Activated CD8-positive, alpha-beta T cell treated with anti-CD3 and anti-CD28 coated beads for 36 hours (primary cell): ENCODE measurements at regions not wholly inside any gene's neighbourhood (a gene's known extent, or its start where the extent isn't known, plus 50 kb on each side); places are given as distances from the start of the nearest gene placed in this dataset.

Experiments
- ATAC-seq: fragments of 200-7000 bp; cut with Tn5 transposase; one replicate; pipeline ENCODE4 v1.10.0; 2021; ENCODE audit warnings: mild to moderate bottlenecking, moderate library complexity
- CTCF ChIA-PET: fragments of 350-600 bp; sonication (Branson Sonifier 250); formaldehyde crosslinking; loops from one replicate; lab custom pipeline; 2021; ENCODE audit warnings: antibody characterized with exemption; lab: Charles Lee
- POLR2A ChIA-PET: fragments of 350-600 bp; sonication (Branson Sonifier 250); formaldehyde crosslinking; loops from one replicate; lab custom pipeline; 2021; ENCODE audit warnings: antibody characterized with exemption; lab: Charles Lee
- DNase-seq: peaks from one replicate; pipeline ENCODE4 v3.0.0-alpha.2; 2020
- H3K27ac Mint-ChIP-seq: one replicate; pipeline ENCODE4 v1.8.0; 2021; ENCODE audit warnings: mild to moderate bottlenecking, mixed read lengths
- H3K27me3 Mint-ChIP-seq: one replicate; pipeline ENCODE4 v1.8.0; 2021; ENCODE audit warnings: mixed read lengths
- H3K36me3 Mint-ChIP-seq: one replicate; pipeline ENCODE4 v1.8.0; 2021; ENCODE audit warnings: low read depth, mixed read lengths
- H3K4me1 Mint-ChIP-seq: one replicate; pipeline ENCODE4 v1.8.0; 2021; ENCODE audit warnings: low read depth, mixed read lengths
- H3K4me3 Mint-ChIP-seq: one replicate; pipeline ENCODE4 v1.8.0; 2021; ENCODE audit warnings: mild to moderate bottlenecking, moderate library complexity, mixed read lengths
- H3K9me3 Mint-ChIP-seq: one replicate; pipeline ENCODE4 v1.8.0; 2021; ENCODE audit warnings: mixed read lengths
- CTCF ChIP-seq: fragments of 200-600 bp; IDR thresholded peaks from one replicate; pipeline ENCODE4 v1.8.0; 2022; ENCODE audit warnings: antibody characterized with exemption, mild to moderate bottlenecking
- intact Hi-C: fragments of 100-400 bp; cut with micrococcal nuclease; formaldehyde crosslinking; loops from one replicate; pipeline ENCODE4 v1.10.0; 2022

- no peak for DNase-seq
- Mint-ChIP-seq H3K36me3 (no peaks in the 10 kb centered on the region), H3K27me3 (no peaks in the 10 kb centered on the region), H3K27ac (no peak overlapping the region), H3K4me3 (no peak overlapping the region), H3K9me3 (peaks cover 2% of the 10 kb centered on the region), H3K4me1 (no peaks in the 10 kb centered on the region)
- ChIA-PET CTCF (interaction anchor here (0.6 kb wide), 1 partner anchor 825 kb away, joined by 3 read pairs; no protein-coding TSS in a partner anchor), POLR2A (no interaction called here)
- no peak for TF ChIP-seq CTCF
- ATAC-seq, result no peak
- intact Hi-C loops, result no loop called here
These were observed 799.2 kb downstream of the BRINP1 start for GRCh38 chr9:118570066-118570465.

GRCh38 chr9:118575341-118576070 is 793.7 kb downstream of the BRINP1 start:
- POLR2A ChIA-PET, result no interaction called here
- H3K4me1 Mint-ChIP-seq, result no peaks in the 10 kb centered on the region

GRCh38 chr9:118577121-118577520 is 792.1 kb downstream of the BRINP1 start:
- CTCF ChIA-PET, result no interaction called here
- no peak for ATAC-seq
- intact Hi-C loops, result no loop called here

More at GRCh38 chr9:118575341-118576070, 793.7 kb downstream of the BRINP1 start:
- DNase-seq, result no peak
- H3K27me3 Mint-ChIP-seq, result no peaks in the 10 kb centered on the region
- peaks cover 1% of the 10 kb centered on the region for H3K9me3 Mint-ChIP-seq
- intact Hi-C loops, result no loop called here
- H3K4me3 Mint-ChIP-seq, result no peak overlapping the region
- no peak overlapping the region for H3K27ac Mint-ChIP-seq
- CTCF ChIA-PET, result no interaction called here
- TF ChIP-seq CTCF, result no peak
- no peaks in the 10 kb centered on the region for H3K36me3 Mint-ChIP-seq
- no peak for ATAC-seq

GRCh38 chr9:118578467-118578866 is 790.8 kb downstream of the BRINP1 start:
- no peak for ATAC-seq
- no peak for TF ChIP-seq CTCF
- CTCF ChIA-PET, result no interaction called here
- no peak for DNase-seq
- Mint-ChIP-seq H3K9me3 (peaks cover 1% of the 10 kb centered on the region), H3K27me3 (no peaks in the 10 kb centered on the region), H3K4me1 (no peaks in the 10 kb centered on the region), H3K36me3 (no peaks in the 10 kb centered on the region), H3K27ac (no peak overlapping the region), H3K4me3 (no peak overlapping the region)
- intact Hi-C loops, result no loop called here
- POLR2A ChIA-PET, result no interaction called here

More at GRCh38 chr9:118577121-118577520, 792.1 kb downstream of the BRINP1 start:
- no peak for TF ChIP-seq CTCF
- H3K4me1 Mint-ChIP-seq, result no peaks in the 10 kb centered on the region
- H3K36me3 Mint-ChIP-seq, result no peaks in the 10 kb centered on the region
- H3K27ac Mint-ChIP-seq, result no peak overlapping the region
- no peak overlapping the region for H3K4me3 Mint-ChIP-seq
- no peak for DNase-seq
- POLR2A ChIA-PET, result no interaction called here
- H3K9me3 Mint-ChIP-seq, result peaks cover 1% of the 10 kb centered on the region
- H3K27me3 Mint-ChIP-seq, result no peaks in the 10 kb centered on the region

- ATAC-seq (no peak), DNase-seq (no peak)
- Mint-ChIP-seq H3K4me1 (no peaks in the 10 kb centered on the region), H3K9me3 (peaks cover 5% of the 10 kb centered on the region), H3K27ac (no peak overlapping the region), H3K36me3 (no peaks in the 10 kb centered on the region), H3K27me3 (no peaks in the 10 kb centered on the region), H3K4me3 (no peak overlapping the region)
- ChIA-PET POLR2A (no interaction called here), CTCF (no interaction called here)
- no peak for TF ChIP-seq CTCF
- intact Hi-C loops, result no loop called here
These were observed 785.8 kb downstream of the BRINP1 start for GRCh38 chr9:118583414-118583813.
